ENCODE measurements at regions not wholly inside any gene's neighbourhood (a gene's known extent, or its start where the extent isn't known, plus 50 kb on each side); places are given as distances from the start of the nearest gene placed in this dataset.

DNA sequence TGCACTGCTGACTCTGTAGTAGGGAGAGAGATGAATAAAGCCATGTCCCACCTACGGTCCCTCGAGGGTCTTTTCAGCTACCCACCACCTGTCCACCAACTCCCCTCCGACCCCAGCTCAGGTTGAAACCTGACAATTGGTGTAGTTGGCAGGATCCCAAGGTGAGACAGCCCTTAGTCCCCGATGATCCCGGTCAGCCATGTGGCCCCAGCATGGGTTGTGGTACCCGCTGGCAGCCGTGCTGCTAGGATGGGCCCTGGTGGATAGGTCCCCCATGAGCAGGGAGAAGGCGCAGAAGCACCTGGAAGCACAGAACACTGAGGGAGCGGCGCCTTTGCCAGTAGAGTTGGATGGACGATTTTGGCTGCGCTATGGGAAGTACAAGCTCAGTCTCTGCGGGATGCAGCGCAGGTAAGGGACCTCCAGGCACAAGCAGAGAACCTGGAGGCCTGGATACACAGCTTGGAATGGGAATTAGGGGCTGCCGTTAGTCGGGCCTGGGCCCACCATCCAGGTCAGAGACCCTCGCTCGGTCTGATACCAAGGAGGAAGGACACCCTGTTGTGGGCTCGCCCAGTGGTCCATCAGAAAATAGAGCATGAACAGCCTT lies 694.6 kb upstream of the AGA start:
- no peak for TF ChIP-seq NFE2L2 (IDR thresholded peaks at IDR 0.05; ENCODE audit: low read depth, low read length)
- TF ChIP-seq MAZ (IDR thresholded peaks at IDR 0.05; ENCODE audit: borderline replicate concordance, low read depth, low read length): no peak
- TF ChIP-seq MXI1 (IDR thresholded peaks at IDR 0.05; ENCODE audit: borderline replicate concordance, low read depth, low read length): no peak
- TF ChIP-seq, protein P1, sequence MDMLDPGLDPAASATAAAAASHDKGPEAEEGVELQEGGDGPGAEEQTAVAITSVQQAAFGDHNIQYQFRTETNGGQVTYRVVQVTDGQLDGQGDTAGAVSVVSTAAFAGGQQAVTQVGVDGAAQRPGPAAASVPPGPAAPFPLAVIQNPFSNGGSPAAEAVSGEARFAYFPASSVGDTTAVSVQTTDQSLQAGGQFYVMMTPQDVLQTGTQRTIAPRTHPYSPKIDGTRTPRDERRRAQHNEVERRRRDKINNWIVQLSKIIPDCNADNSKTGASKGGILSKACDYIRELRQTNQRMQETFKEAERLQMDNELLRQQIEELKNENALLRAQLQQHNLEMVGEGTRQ (IDR thresholded peaks at IDR 0.05; ENCODE audit: low read depth, low read length): no peak
- no peak for TF ChIP-seq CHD1 (IDR thresholded peaks at IDR 0.05; ENCODE audit: low read depth, low read length)
- TF ChIP-seq, protein P2, sequence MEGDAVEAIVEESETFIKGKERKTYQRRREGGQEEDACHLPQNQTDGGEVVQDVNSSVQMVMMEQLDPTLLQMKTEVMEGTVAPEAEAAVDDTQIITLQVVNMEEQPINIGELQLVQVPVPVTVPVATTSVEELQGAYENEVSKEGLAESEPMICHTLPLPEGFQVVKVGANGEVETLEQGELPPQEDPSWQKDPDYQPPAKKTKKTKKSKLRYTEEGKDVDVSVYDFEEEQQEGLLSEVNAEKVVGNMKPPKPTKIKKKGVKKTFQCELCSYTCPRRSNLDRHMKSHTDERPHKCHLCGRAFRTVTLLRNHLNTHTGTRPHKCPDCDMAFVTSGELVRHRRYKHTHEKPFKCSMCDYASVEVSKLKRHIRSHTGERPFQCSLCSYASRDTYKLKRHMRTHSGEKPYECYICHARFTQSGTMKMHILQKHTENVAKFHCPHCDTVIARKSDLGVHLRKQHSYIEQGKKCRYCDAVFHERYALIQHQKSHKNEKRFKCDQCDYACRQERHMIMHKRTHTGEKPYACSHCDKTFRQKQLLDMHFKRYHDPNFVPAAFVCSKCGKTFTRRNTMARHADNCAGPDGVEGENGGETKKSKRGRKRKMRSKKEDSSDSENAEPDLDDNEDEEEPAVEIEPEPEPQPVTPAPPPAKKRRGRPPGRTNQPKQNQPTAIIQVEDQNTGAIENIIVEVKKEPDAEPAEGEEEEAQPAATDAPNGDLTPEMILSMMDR (conservative IDR thresholded peaks at IDR 0.05; ENCODE audit: low read depth, low read length): no peak
- TF ChIP-seq CEBPB (IDR thresholded peaks at IDR 0.05; ENCODE audit: low read depth, low read length): no peak
- no peak for TF ChIP-seq BHLHE40 (IDR thresholded peaks at IDR 0.05; ENCODE audit: low read depth, low read length)
- no peak for TF ChIP-seq FOS (IDR thresholded peaks at IDR 0.05; ENCODE audit: low read depth, low read length)
- TF ChIP-seq RAD21 (IDR thresholded peaks at IDR 0.05; ENCODE audit: low read length): no peak
- WGBS, 2 experiments (ENCODE audit: extremely low coverage in 2 of 2, insufficient read length in 1 of 2): no CpG with 5 or more reads among the region's 19 CpGs
- dilution Hi-C loops (cut with HindIII; ENCODE audit: low sequenced_read_pairs, unreplicated experiment): no loop called here
- DNase-seq: no peak
- no peak overlapping the region for H2AK9ac ChIP-seq (replicated peaks; ENCODE audit: low read depth, low read length, poor library complexity)
- H4K5ac ChIP-seq (ENCODE audit: low read depth, low read length): no peak overlapping the region
- H3K36me3 ChIP-seq (ENCODE audit: control insufficient read depth, insufficient read depth, low read length): no peaks in the 10 kb centered on the region
- H2AK5ac ChIP-seq (ENCODE audit: low read depth, low read length): no peak overlapping the region
- ATAC-seq (ENCODE audit: low read depth): no peak
- ChIA-PET CTCF (no interaction called here), POLR2A (ENCODE audit: unreplicated experiment) (no interaction called here)
- H2BK120ac ChIP-seq (ENCODE audit: low read depth, low read length): no peak overlapping the region
- H4K8ac ChIP-seq (ENCODE audit: low read depth in 2 of 2, low read length in 2 of 2): no peak overlapping the region
- no peak overlapping the region for H3K18ac ChIP-seq (ENCODE audit: low read depth, low read length)
- no peaks in the 10 kb centered on the region for H3K9me1 ChIP-seq (ENCODE audit: insufficient read depth, low read length)
- no peaks in the 10 kb centered on the region for H3K4me1 ChIP-seq (ENCODE audit: control insufficient read depth, insufficient read depth, low read length)
- no peak overlapping the region for H3K9ac ChIP-seq (ENCODE audit: low read depth, low read length)
- H3K4ac ChIP-seq (ENCODE audit: low read depth, low read length): no peak overlapping the region
- H3K27ac ChIP-seq (ENCODE audit: insufficient read depth, low read length): no peak overlapping the region
- no peaks in the 10 kb centered on the region for H3K79me1 ChIP-seq (ENCODE audit: low read depth in 1 of 2, low read length in 2 of 2)
- H2BK20ac ChIP-seq (ENCODE audit: low read depth, low read length): no peak overlapping the region
- no peak overlapping the region for H2BK5ac ChIP-seq (ENCODE audit: low read depth, low read length, poor library complexity, severe bottlenecking)
- no TSS peak for BruUV-seq (replicated peaks)
- H2AFZ ChIP-seq (replicated peaks; ENCODE audit: low read length, poor library complexity): no peak overlapping the region
- no peak overlapping the region for H3K4me3 ChIP-seq (ENCODE audit: insufficient read depth, low read depth, low read length)
- H3K23ac ChIP-seq (ENCODE audit: low read depth, low read length): no peak overlapping the region
- no peak overlapping the region for H2BK15ac ChIP-seq (ENCODE audit: low read depth, low read length)
- H4K20me1 ChIP-seq (ENCODE audit: insufficient read depth, low read length): no peaks in the 10 kb centered on the region
- intact Hi-C loops (cut with micrococcal nuclease): no loop called here
- H3K4me2 ChIP-seq (ENCODE audit: low read depth, low read length): no peak overlapping the region
- no peak overlapping the region for H3K14ac ChIP-seq (replicated peaks; ENCODE audit: low read depth, low read length)
- H4K91ac ChIP-seq (ENCODE audit: insufficient read depth, low read depth, low read length): no peak overlapping the region
- in situ Hi-C loops (cut with MboI; ENCODE audit: low sequenced_read_pairs): no loop called here
- no peak overlapping the region for H3K56ac ChIP-seq (ENCODE audit: extremely low read depth, insufficient read depth, low read length)
- H3K9me3 ChIP-seq (ENCODE audit: control insufficient read depth, insufficient read depth, low read length): peaks cover 19% of the 10 kb centered on the region
- H3K27me3 ChIP-seq (ENCODE audit: control insufficient read depth, insufficient read depth, low read length): no peaks in the 10 kb centered on the region

Measured in IMR-90 (cell line).